Breast epithelium (tissue), 4 donors: ENCODE measurements at regions not wholly inside any gene's neighbourhood (a gene's known extent, or its start where the extent isn't known, plus 50 kb on each side); places are given as distances from the start of the nearest gene placed in this dataset.
"Not testable (repeated sequence)": the region's sequence is repeated elsewhere in the genome, so short reads cannot be mapped to it uniquely, and the experiment has no call there.

Experiments used
- DNase-seq, 2 donors: peaks; one replicate each; pipeline ENCODE4 v3.0.0-alpha.2; 2019; ENCODE audit warnings: low spot score in 2 of 2
- H3K27ac ChIP-seq, 2 donors: fragments of 200-600 bp; sonication (generic) in 1 of 2; one replicate each; pipeline ENCODE4 v1.5.1; 2016 to 2019; ENCODE audit warnings: mild to moderate bottlenecking in 1 of 2
- H3K27me3 ChIP-seq, 2 donors: fragments of 200-600 bp; sonication (generic) in 1 of 2; one replicate each; pipeline versions ENCODE4 v1.5.1 to v1.6.0; 2017 to 2019; ENCODE audit warnings: control low read depth in 1 of 2, mild to moderate bottlenecking in 1 of 2
- H3K36me3 ChIP-seq: fragments of 200-600 bp; one replicate; pipeline ENCODE4 v1.5.1; 2019
- H3K4me1 ChIP-seq, 2 donors: fragments of 200-600 bp; sonication (generic); one replicate each; pipeline ENCODE4 v1.5.1; 2016 to 2019; ENCODE audit warnings: control low read depth in 1 of 2
- H3K4me3 ChIP-seq, 3 donors: fragments of 200-600 bp; sonication (generic); 1 replicate in 2 of 3; 2 replicates in 1 of 3; pipeline ENCODE4 v1.5.1; 2016 to 2019; ENCODE audit warnings: mild to moderate bottlenecking in 3 of 3, moderate library complexity in 2 of 3
- H3K9me3 ChIP-seq, 2 donors: fragments of 200-600 bp; sonication (generic) in 1 of 2; one replicate each; pipeline ENCODE4 v1.5.1; 2016 to 2019; ENCODE audit warnings: control low read depth in 1 of 2
- CTCF ChIP-seq, 3 donors: fragments of 450-650 bp; IDR thresholded peaks; one replicate each; pipeline ENCODE4 v1.5.1; 2016 to 2017; ENCODE audit warnings: antibody characterized with exemption in 3 of 3, mild to moderate bottlenecking in 3 of 3, moderate library complexity in 3 of 3
- POLR2A ChIP-seq: fragments of 450-650 bp; IDR thresholded peaks from one replicate; pipeline ENCODE4 v1.6.1; 2016; ENCODE audit warnings: antibody characterized with exemption, mild to moderate bottlenecking, moderate library complexity
- POLR2AphosphoS5 ChIP-seq, 3 donors: sonication (generic); formaldehyde crosslinking; IDR thresholded peaks; one replicate each; pipeline ENCODE4 v1.6.1; 2017; ENCODE audit warnings: antibody characterized with exemption in 3 of 3
- intact Hi-C: fragments of 100-400 bp; cut with DNase I; formaldehyde crosslinking; loops from one replicate; pipeline ENCODE4 v1.15.1; 2023; ENCODE audit warnings: low total_unique reads

DNA sequence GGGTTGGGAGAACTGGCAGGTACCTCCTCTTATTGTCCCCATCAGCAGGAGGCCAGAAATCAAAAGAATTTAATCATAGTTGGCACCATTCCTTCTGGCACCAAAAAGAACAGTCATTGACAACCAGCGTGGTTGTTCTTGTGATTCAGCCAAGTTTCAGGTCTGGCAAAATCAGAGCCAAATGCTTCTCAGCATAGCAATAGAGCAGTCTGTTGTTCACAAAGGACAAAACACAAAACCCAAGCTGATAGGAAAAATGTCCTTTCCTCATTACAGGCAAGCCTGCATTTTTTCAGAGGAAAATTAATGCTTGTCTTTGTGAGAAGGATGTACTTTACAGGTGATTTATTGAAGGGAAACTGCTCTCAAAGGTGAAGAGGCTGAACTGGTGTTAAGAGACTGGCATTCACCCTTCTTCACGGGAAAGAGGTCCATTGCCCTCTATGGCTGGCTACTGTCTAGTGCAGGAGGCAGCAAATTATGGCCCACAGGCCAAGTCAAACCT, 241.8 kb upstream of the ARHGAP42 start:
- Histone ChIP-seq H3K9me3 (no peaks in the 10 kb centered on the region), H3K4me3 (no peak overlapping the region), H3K4me1 (no peaks in the 10 kb centered on the region), H3K27me3 (no peaks in the 10 kb centered on the region), H3K36me3 (no peaks in the 10 kb centered on the region), H3K27ac (peak overlapping the region in 1 of 2 donors; percentile 30)
- intact Hi-C loops = no loop called here
- TF ChIP-seq CTCF (IDR thresholded peaks at IDR 0.05) = no peak
- DNase-seq = no peak

GRCh38 chr11:100451801-100452460, 235.2 kb upstream of the ARHGAP42 start:
- DNase-seq, H3K36me3 ChIP-seq, H3K4me3 ChIP-seq, H3K9me3 ChIP-seq, H3K27ac ChIP-seq, H3K27me3 ChIP-seq, intact Hi-C loops, H3K4me1 ChIP-seq: not testable (repeated sequence)

DNA sequence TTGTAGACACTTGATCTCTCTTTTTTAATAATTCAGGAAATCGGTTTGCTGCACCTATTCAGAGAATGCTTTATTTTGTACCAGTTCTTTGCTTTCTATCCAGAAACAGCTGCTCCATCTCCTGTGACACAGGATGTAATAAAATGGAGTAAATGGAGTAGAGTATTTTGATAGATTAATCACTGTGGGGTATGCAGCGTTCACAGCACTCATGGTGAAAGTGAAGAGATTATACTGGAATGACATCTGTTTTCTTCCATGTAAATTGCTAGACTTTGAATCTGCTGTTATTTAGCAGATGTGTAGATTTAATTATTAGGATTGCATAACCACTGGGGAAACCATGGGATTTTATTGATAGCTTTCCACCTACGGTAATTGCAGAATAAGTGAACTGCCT, 227.3 kb upstream of the ARHGAP42 start:
- H3K27ac ChIP-seq = no peak overlapping the region

GRCh38 chr11:100460426-100460825, 226.7 kb upstream of the ARHGAP42 start:
- no peak overlapping the region for H3K4me3 ChIP-seq
- H3K9me3 ChIP-seq = peaks cover 0 to under 1% of the 10 kb centered on the region in 2 donors
- H3K27ac ChIP-seq = no peak overlapping the region
- TF ChIP-seq CTCF (IDR thresholded peaks at IDR 0.05) (no peak), POLR2A (no peak), POLR2AphosphoS5 (IDR thresholded peaks at IDR 0.05) (no peak)
- no peaks in the 10 kb centered on the region for H3K36me3 ChIP-seq
- no peaks in the 10 kb centered on the region for H3K4me1 ChIP-seq
- intact Hi-C loops = no loop called here
- DNase-seq = no peak
- no peaks in the 10 kb centered on the region for H3K27me3 ChIP-seq

More for the DNA sequence above, 227.3 kb upstream of the ARHGAP42 start:
- DNase-seq = no peak
- Histone ChIP-seq H3K9me3 (no peaks in the 10 kb centered on the region), H3K4me1 (no peaks in the 10 kb centered on the region), H3K27me3 (no peaks in the 10 kb centered on the region), H3K36me3 (no peaks in the 10 kb centered on the region), H3K4me3 (no peak overlapping the region)
- intact Hi-C loops = no loop called here
- TF ChIP-seq CTCF (IDR thresholded peaks at IDR 0.05) (no peak), POLR2A (no peak), POLR2AphosphoS5 (IDR thresholded peaks at IDR 0.05) (no peak)

DNA sequence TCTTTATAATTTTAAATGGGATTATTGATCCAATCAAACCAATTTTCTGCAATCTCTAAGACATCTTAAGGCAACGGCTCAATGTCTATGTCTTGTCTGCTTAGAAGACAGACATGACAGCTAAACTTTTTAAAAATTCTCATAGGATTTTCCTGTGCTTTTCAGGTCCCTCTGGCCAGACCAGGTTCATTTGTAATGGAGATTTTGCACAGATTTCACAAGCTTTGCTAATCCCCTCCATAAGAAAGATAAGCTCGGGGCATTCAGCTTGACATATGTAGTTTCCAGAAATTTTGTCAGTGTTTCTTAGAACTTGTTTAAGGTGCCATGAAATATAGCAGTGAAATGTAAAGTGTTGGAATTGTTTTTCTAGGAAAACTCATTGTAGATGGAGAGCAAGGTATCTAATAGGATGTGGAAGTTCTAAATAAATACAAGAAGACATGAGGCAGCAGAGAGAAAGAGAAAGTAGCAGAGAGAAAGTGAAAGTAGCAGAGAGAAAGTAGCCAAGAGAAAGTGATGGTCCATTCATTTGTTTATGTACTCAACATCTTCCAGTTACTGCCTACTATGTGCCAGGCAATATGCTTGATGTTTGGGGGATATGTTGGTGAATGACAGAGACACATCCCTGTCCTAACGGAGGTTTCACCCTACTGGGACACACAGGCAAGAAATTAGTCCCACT, 219.1 kb upstream of the ARHGAP42 start:
- Histone ChIP-seq H3K9me3 (peaks cover 0 to 3% of the 10 kb centered on the region in 2 donors), H3K27ac (no peak overlapping the region), H3K36me3 (no peaks in the 10 kb centered on the region), H3K4me3 (no peak overlapping the region), H3K4me1 (no peaks in the 10 kb centered on the region), H3K27me3 (no peaks in the 10 kb centered on the region)
- intact Hi-C loops = no loop called here
- no peak for DNase-seq
- TF ChIP-seq POLR2A (no peak), POLR2AphosphoS5 (IDR thresholded peaks at IDR 0.05) (no peak), CTCF (IDR thresholded peaks at IDR 0.05) (no peak)
